ENCODE measurements at regions not wholly inside any gene's neighbourhood (a gene's known extent, or its start where the extent isn't known, plus 50 kb on each side); places are given as distances from the start of the nearest gene placed in this dataset.

DNA sequence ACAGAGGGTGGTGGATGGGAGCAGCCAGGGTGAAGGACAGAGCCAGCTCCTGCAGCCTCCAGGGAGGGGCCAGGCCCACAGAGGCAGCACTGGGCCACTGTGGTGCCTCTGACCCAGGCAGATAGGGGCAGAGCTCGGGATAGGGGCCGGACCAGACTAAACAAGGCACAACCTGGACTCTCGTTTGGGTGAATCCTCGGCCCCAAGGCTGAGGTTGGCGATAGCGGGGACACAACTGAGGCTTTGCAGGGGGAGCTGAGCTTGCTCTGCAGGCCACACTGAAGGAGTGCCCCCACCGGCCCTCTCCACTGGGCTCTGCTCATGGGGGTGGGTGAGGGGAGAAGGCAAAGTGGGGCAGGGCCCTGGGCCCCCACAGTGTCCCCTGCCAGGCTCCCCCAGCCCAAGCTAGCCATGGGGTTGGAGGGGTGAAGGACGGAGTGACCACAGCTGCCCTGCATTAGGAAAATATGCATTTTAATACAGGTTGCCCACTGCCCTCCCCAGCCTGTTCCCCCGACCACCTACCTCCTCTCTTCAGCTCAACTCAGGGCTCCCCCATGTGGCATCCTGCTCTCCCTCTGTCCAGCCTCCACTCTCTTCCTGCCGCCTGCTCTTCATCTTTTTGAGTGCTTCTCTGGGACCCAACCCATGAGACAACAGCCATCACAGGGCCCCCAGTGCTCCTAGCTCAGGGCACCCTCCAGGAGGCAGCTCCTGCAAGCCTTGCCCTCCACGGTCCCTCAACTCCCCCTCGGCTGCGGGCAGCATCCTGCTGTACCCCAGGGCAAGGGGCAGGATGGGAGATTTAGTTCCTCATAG is 152.8 kb downstream of the INHBB start:
- Mint-ChIP-seq H3K36me3 (ENCODE audit: low read depth) (peaks cover 1% of the 10 kb centered on the region), H3K4me1 (ENCODE audit: low read depth) (no peaks in the 10 kb centered on the region), H3K27me3 (ENCODE audit: low read depth) (peaks cover 25% of the 10 kb centered on the region), H3K9me3 (ENCODE audit: low read depth) (no peaks in the 10 kb centered on the region), H3K4me3 (ENCODE audit: unreplicated experiment) (no peak overlapping the region), H3K27ac (ENCODE audit: unreplicated experiment) (no peak overlapping the region)
- DNase-seq (ENCODE audit: low spot score): peak; percentile 87
- TF ChIP-seq, protein P1, sequence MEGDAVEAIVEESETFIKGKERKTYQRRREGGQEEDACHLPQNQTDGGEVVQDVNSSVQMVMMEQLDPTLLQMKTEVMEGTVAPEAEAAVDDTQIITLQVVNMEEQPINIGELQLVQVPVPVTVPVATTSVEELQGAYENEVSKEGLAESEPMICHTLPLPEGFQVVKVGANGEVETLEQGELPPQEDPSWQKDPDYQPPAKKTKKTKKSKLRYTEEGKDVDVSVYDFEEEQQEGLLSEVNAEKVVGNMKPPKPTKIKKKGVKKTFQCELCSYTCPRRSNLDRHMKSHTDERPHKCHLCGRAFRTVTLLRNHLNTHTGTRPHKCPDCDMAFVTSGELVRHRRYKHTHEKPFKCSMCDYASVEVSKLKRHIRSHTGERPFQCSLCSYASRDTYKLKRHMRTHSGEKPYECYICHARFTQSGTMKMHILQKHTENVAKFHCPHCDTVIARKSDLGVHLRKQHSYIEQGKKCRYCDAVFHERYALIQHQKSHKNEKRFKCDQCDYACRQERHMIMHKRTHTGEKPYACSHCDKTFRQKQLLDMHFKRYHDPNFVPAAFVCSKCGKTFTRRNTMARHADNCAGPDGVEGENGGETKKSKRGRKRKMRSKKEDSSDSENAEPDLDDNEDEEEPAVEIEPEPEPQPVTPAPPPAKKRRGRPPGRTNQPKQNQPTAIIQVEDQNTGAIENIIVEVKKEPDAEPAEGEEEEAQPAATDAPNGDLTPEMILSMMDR (IDR thresholded peaks at IDR 0.05): no peak

DNA sequence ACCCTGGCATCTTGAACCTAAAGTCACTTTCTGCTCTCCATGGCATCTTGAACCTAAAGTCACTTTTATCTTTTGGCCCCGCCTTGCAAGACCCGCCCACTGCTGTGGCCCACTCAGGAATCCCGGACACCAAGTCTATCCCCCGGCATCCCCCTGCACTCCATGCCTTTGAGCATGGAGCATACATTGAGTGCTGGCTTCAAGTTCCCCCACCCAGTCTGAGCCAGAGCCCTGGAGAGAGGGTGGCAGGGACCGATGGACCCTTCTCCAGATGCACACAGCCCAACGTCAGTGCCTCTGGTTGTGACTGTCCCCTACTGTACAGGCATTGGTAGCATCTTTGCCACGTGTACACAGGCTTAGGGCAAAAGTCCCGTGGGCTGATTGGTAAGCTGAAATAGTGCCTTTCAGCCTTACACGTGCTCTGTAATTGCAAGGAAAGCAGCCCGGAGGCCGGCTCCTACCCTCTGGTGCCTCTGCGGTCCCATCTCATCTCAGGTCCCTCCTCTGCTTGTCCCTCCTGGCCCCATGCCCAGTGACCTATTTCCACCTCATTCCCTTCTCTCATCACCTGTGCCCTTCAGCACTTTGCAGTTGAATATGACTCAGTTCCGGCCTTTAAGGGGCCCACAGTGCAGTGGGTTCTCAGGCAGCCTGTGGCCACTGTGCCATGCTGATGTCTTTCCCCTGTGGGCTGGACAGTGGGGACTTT is 154.0 kb downstream of the INHBB start:
- no peaks in the 10 kb centered on the region for H3K4me1 Mint-ChIP-seq (ENCODE audit: low read depth)
- peaks cover 1% of the 10 kb centered on the region for H3K36me3 Mint-ChIP-seq (ENCODE audit: low read depth)
- peak; percentile 63 for DNase-seq (ENCODE audit: low spot score)
- TF ChIP-seq, protein P1 (IDR thresholded peaks at IDR 0.05): no peak
- no peak overlapping the region for H3K4me3 Mint-ChIP-seq (ENCODE audit: unreplicated experiment)
- no peaks in the 10 kb centered on the region for H3K9me3 Mint-ChIP-seq (ENCODE audit: low read depth)
- H3K27ac Mint-ChIP-seq (ENCODE audit: unreplicated experiment): no peak overlapping the region
- peaks cover 25% of the 10 kb centered on the region for H3K27me3 Mint-ChIP-seq (ENCODE audit: low read depth)

- H3K27me3 Mint-ChIP-seq (ENCODE audit: low read depth): peaks cover 33% of the 10 kb centered on the region
- H3K9me3 Mint-ChIP-seq (ENCODE audit: low read depth): no peaks in the 10 kb centered on the region
- no peak overlapping the region for H3K27ac Mint-ChIP-seq (ENCODE audit: unreplicated experiment)
- peaks cover 1% of the 10 kb centered on the region for H3K36me3 Mint-ChIP-seq (ENCODE audit: low read depth)
- H3K4me3 Mint-ChIP-seq (ENCODE audit: unreplicated experiment): no peak overlapping the region
- H3K4me1 Mint-ChIP-seq (ENCODE audit: low read depth): no peaks in the 10 kb centered on the region
- TF ChIP-seq, protein P1 (IDR thresholded peaks at IDR 0.05): no peak
- peak; percentile 28 for DNase-seq (ENCODE audit: low spot score)
Observed at GRCh38 chr2:120501591-120501990, 155.7 kb downstream of the INHBB start.

DNA sequence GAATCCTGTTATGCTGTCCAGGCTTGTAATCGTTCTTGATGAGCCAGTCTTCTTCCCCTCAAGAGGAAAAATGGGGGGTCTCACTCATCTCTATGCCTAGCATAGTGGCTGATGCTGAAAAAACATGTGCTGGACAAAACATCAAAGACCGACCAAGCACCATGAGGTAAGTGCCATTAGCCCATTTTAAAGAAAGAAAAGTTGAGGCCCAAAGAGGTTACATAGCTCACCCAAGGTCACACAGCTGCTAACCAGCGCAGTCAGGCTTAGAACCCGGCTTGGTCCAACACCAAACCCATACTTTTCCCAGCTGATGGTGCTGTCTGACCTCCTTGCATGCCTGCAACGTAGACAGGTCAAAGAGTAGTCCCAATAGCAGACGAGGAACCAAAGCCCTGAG is 156.4 kb downstream of the INHBB start:
- Mint-ChIP-seq H3K27ac (ENCODE audit: unreplicated experiment) (no peak overlapping the region), H3K36me3 (ENCODE audit: low read depth) (peaks cover 1% of the 10 kb centered on the region), H3K4me1 (ENCODE audit: low read depth) (no peaks in the 10 kb centered on the region), H3K9me3 (ENCODE audit: low read depth) (no peaks in the 10 kb centered on the region), H3K4me3 (ENCODE audit: unreplicated experiment) (no peak overlapping the region), H3K27me3 (ENCODE audit: low read depth) (peaks cover 38% of the 10 kb centered on the region)
- TF ChIP-seq, protein P1 (IDR thresholded peaks at IDR 0.05): no peak
- no peak for DNase-seq (ENCODE audit: low spot score)

DNA sequence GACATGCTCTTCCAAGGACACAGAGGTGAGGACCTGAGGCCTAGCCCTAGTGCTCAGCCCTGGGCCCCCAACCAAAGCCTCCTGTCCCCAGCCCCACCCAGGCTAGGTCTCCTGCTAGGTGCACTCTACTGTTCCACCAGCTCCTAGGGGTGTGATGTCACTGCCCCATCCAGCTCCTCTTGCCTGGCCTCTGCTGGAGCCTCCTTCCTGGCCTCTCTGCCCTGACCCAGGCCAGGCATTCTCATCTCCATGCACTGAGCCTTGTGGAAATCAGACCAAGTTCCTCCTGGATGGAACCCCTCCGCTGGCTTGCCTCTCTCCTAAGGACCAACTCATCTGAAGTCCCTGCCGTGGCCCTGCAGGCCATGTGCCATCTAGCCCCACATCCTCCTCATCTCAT is 156.8 kb downstream of the INHBB start:
- TF ChIP-seq, protein P1 (IDR thresholded peaks at IDR 0.05): no peak
- Mint-ChIP-seq H3K4me1 (ENCODE audit: low read depth) (no peaks in the 10 kb centered on the region), H3K4me3 (ENCODE audit: unreplicated experiment) (no peak overlapping the region), H3K27ac (ENCODE audit: unreplicated experiment) (no peak overlapping the region), H3K36me3 (ENCODE audit: low read depth) (peaks cover 1% of the 10 kb centered on the region), H3K9me3 (ENCODE audit: low read depth) (no peaks in the 10 kb centered on the region), H3K27me3 (ENCODE audit: low read depth) (peaks cover 42% of the 10 kb centered on the region)
- DNase-seq (ENCODE audit: low spot score): peak; percentile 48
